H9 (cell line): ENCODE measurements at regions not wholly inside any gene's neighbourhood (a gene's known extent, or its start where the extent isn't known, plus 50 kb on each side); places are given as distances from the start of the nearest gene placed in this dataset.

Source experiments
- DNase-seq: peaks from one replicate; pipeline ENCODE4 v3.0.0-alpha.2; 2017
- H2AFZ ChIP-seq: one replicate; pipeline ENCODE4 v1.6.1; 2013; ENCODE audit warnings: mild to moderate bottlenecking, low read length, control low read depth, moderate library complexity
- H2AK5ac ChIP-seq: 2 replicates; pipeline ENCODE4 v1.6.1; 2013; ENCODE audit warnings: low read length, control low read depth, mixed read lengths; ENCODE audit not compliant: insufficient read length
- H2BK120ac ChIP-seq: one replicate; pipeline ENCODE4 v1.6.1; 2013; ENCODE audit warnings: low read depth, mild to moderate bottlenecking, low read length, control low read depth, inconsistent platforms; ENCODE audit not compliant: poor library complexity, severe bottlenecking
- H2BK12ac ChIP-seq: 2 replicates; pipeline ENCODE4 v1.6.1; 2013; ENCODE audit warnings: low read length, control low read depth, mixed read lengths, low read depth; ENCODE audit not compliant: insufficient read length
- H2BK15ac ChIP-seq: 2 replicates; pipeline ENCODE4 v1.6.1; 2013; ENCODE audit warnings: low read depth, low read length, control low read depth
- H2BK20ac ChIP-seq: one replicate; pipeline ENCODE4 v1.6.1; 2013; ENCODE audit warnings: low read depth, mild to moderate bottlenecking, low read length, control low read depth, inconsistent platforms; ENCODE audit not compliant: poor library complexity, severe bottlenecking
- H2BK5ac ChIP-seq: 2 replicates; pipeline ENCODE4 v1.6.1; 2013; ENCODE audit warnings: low read length, control low read depth, mixed read lengths; ENCODE audit not compliant: insufficient read length
- H3K14ac ChIP-seq: 2 replicates; pipeline ENCODE4 v1.6.1; 2013; ENCODE audit warnings: low read length, control low read depth; ENCODE audit not compliant: insufficient read depth
- H3K18ac ChIP-seq: 2 replicates; pipeline ENCODE4 v1.6.1; 2013; ENCODE audit warnings: low read depth, mild to moderate bottlenecking, mixed read lengths, low read length, control low read depth; ENCODE audit not compliant: insufficient read length
- H3K23ac ChIP-seq: 2 replicates; pipeline ENCODE4 v1.6.1; 2013; ENCODE audit warnings: low read length, control low read depth, mixed read lengths, low read depth; ENCODE audit not compliant: insufficient read length
- H3K23me2 ChIP-seq: 2 replicates; pipeline ENCODE4 v1.6.1; 2013; ENCODE audit warnings: low read depth, mild to moderate bottlenecking, mixed read lengths, low read length, control low read depth; ENCODE audit not compliant: insufficient read length, poor library complexity, severe bottlenecking
- H3K27ac ChIP-seq: 2 replicates; pipeline ENCODE4 v1.5.1; 2013; ENCODE audit warnings: low read length, control low read depth, mixed read lengths, low read depth; ENCODE audit not compliant: insufficient read length
- H3K27me3 ChIP-seq: 2 replicates; pipeline ENCODE4 v1.6.1; 2013; ENCODE audit warnings: low read length, control low read depth, inconsistent platforms; ENCODE audit not compliant: insufficient read depth
- H3K4ac ChIP-seq: 2 replicates; pipeline ENCODE4 v1.6.1; 2013; ENCODE audit warnings: low read depth, mild to moderate bottlenecking, control low read depth, inconsistent platforms, low read length, moderate library complexity
- H3K4me1 ChIP-seq: 2 replicates; pipeline ENCODE4 v1.6.1; 2013; ENCODE audit warnings: low read length, control low read depth, inconsistent platforms; ENCODE audit not compliant: insufficient read depth
- H3K4me2 ChIP-seq: 2 replicates; pipeline ENCODE4 v1.6.1; 2013; ENCODE audit warnings: low read length, control low read depth, mixed read lengths; ENCODE audit not compliant: insufficient read length, insufficient read depth
- H3K56ac ChIP-seq: 2 replicates; pipeline ENCODE4 v1.6.1; 2013; ENCODE audit warnings: low read depth, mild to moderate bottlenecking, mixed read lengths, low read length, control low read depth; ENCODE audit not compliant: insufficient read length
- H3K79me1 ChIP-seq: 2 replicates; pipeline ENCODE4 v1.6.1; 2013; ENCODE audit warnings: low read depth, mild to moderate bottlenecking, moderate library complexity, low read length, control low read depth, inconsistent platforms; ENCODE audit not compliant: insufficient read depth, poor library complexity, severe bottlenecking
- H3K79me2 ChIP-seq: 2 replicates; pipeline ENCODE4 v1.6.1; 2013; ENCODE audit warnings: low read length, control low read depth, inconsistent platforms; ENCODE audit not compliant: insufficient read depth
- H3K9ac ChIP-seq: 2 replicates; pipeline ENCODE4 v1.6.1; 2013; ENCODE audit warnings: low read length, control low read depth, mixed read lengths; ENCODE audit not compliant: insufficient read length; ENCODE audit errors: extremely low read depth
- H3K9me3 ChIP-seq: one replicate; pipeline ENCODE4 v1.6.1; 2013; ENCODE audit warnings: low read depth, low read length, inconsistent platforms; ENCODE audit not compliant: control insufficient read depth
- H3T11ph ChIP-seq: one replicate; pipeline ENCODE4 v1.6.1; 2013; ENCODE audit warnings: mild to moderate bottlenecking, low read length, control low read depth, inconsistent platforms
- H4K20me1 ChIP-seq: one replicate; pipeline ENCODE4 v1.6.1; 2013; ENCODE audit not compliant: control insufficient read depth, insufficient read length, insufficient read depth
- H4K5ac ChIP-seq: 2 replicates; pipeline ENCODE4 v1.6.1; 2013; ENCODE audit warnings: low read depth, mild to moderate bottlenecking, mixed read lengths, low read length, control low read depth; ENCODE audit not compliant: insufficient read length
- H4K8ac ChIP-seq: replicated peaks from 2 replicates; pipeline ENCODE4 v1.6.1; 2013; ENCODE audit warnings: low read length, control low read depth, mixed read lengths, low read depth; ENCODE audit not compliant: insufficient read length
- H4K91ac ChIP-seq: 2 replicates; pipeline ENCODE4 v1.6.1; 2013; ENCODE audit warnings: low read depth, mild to moderate bottlenecking, moderate library complexity, mixed read lengths, low read length, control low read depth; ENCODE audit not compliant: insufficient read length
- H3K27ac Mint-ChIP-seq, 3 experiments: 2 replicates in 2 of 3; 3 replicates in 1 of 3; pipeline ENCODE4 v1.8.0; 2020 to 2021; ENCODE audit warnings: mixed read lengths in 3 of 3, mild to moderate bottlenecking in 1 of 3, moderate library complexity in 1 of 3
- H3K27me3 Mint-ChIP-seq: 2 replicates; pipeline ENCODE4 v1.8.0; 2021; ENCODE audit warnings: low read depth, mild to moderate bottlenecking, moderate library complexity, mixed read lengths
- H3K36me3 Mint-ChIP-seq, 3 experiments: 2 replicates in 2 of 3; 3 replicates in 1 of 3; pipeline ENCODE4 v1.8.0; 2020 to 2021; ENCODE audit warnings: low read depth in 3 of 3, mixed read lengths in 3 of 3; ENCODE audit not compliant: insufficient read depth in 1 of 3
- H3K4me1 Mint-ChIP-seq, 2 experiments: 2 replicates each; pipeline ENCODE4 v1.8.0; 2020; ENCODE audit warnings: mixed read lengths in 2 of 2
- H3K4me3 Mint-ChIP-seq, 2 experiments: 2 replicates in 1 of 2; 3 replicates in 1 of 2; pipeline ENCODE4 v1.8.0; 2020 to 2021; ENCODE audit warnings: mild to moderate bottlenecking in 2 of 2, mixed read lengths in 2 of 2, moderate library complexity in 1 of 2
- H3K9me3 Mint-ChIP-seq, 2 experiments: 2 replicates in 1 of 2; 3 replicates in 1 of 2; pipeline ENCODE4 v1.8.0; 2020; ENCODE audit warnings: mild to moderate bottlenecking in 2 of 2, mixed read lengths in 2 of 2, moderate library complexity in 1 of 2
- CTCF ChIP-seq: fragments of 200-600 bp; sonication (generic); conservative IDR thresholded peaks from 3 replicates; pipeline ENCODE4 v1.8.0; 2021; ENCODE audit warnings: antibody characterized with exemption, mild to moderate bottlenecking
- WGBS: extraction: QIAGEN DNeasy Blood & Tissue Kit; methylation state at CpG from one replicate; pipeline ENCODE4 v1.1.7; 2013; ENCODE audit warnings: missing lambda C conversion rate, low lambda C conversion rate, mixed read lengths; ENCODE audit not compliant: insufficient read length; ENCODE audit errors: extremely low coverage; 5-methylcytosine and 5-hydroxymethylcytosine counted together

GRCh38 chr5:92640340-92640739 is 940.7 kb downstream of the NR2F1-AS1 start:
- TF ChIP-seq CTCF: no peak
- Histone ChIP-seq H3K4ac (no peak overlapping the region), H3K27ac (no peak overlapping the region), H3K23ac (no peak overlapping the region), H3K79me1 (no peaks in the 10 kb centered on the region), H2BK20ac (no peak overlapping the region), H3K4me1 (no peaks in the 10 kb centered on the region; the same call in 1 of the 2 replicates), H2BK12ac (no peak overlapping the region), H4K20me1 (no peaks in the 10 kb centered on the region), H4K91ac (no peak overlapping the region), H3T11ph (no peak overlapping the region), H3K14ac (no peak overlapping the region), H3K9me3 (no peaks in the 10 kb centered on the region), H2AFZ (no peak overlapping the region), H4K5ac (no peak overlapping the region), H3K9ac (no peak overlapping the region), H3K18ac (no peak overlapping the region), H2BK15ac (no peak overlapping the region), H2BK5ac (no peak overlapping the region), H3K79me2 (no peaks in the 10 kb centered on the region), H3K4me2 (no peak overlapping the region), H2AK5ac (no peak overlapping the region), H3K27me3 (no peaks in the 10 kb centered on the region), H4K8ac (no peak overlapping the region), H3K23me2 (no peaks in the 10 kb centered on the region), H3K56ac (no peak overlapping the region), H2BK120ac (no peak overlapping the region)
- no peaks in the 10 kb centered on the region for H3K27me3 Mint-ChIP-seq
- no peak for DNase-seq
- no peaks in the 10 kb centered on the region for H3K36me3 Mint-ChIP-seq
- no CpG with 5 or more reads among the region's 3 CpGs for WGBS
- H3K4me3 Mint-ChIP-seq: no peak overlapping the region
- no peaks in the 10 kb centered on the region for H3K9me3 Mint-ChIP-seq
- H3K4me1 Mint-ChIP-seq: peaks cover 26 to 38% of the 10 kb centered on the region in 2 experiments
- no peak overlapping the region for H3K27ac Mint-ChIP-seq
